Adrenal gland (tissue), 9 donors: ENCODE measurements at regions not wholly inside any gene's neighbourhood (a gene's known extent, or its start where the extent isn't known, plus 50 kb on each side); places are given as distances from the start of the nearest gene placed in this dataset.
A peak's percentile ranks its signal among the peaks of the same experiment; 100 is the strongest.

Source experiments
- DNase-seq, 7 donors: peaks; one replicate each; pipeline ENCODE4 v3.0.0-alpha.2; 2019 to 2020
- H3K27ac ChIP-seq, 5 donors: fragments of 200-600 bp; sonication (generic) in 4 of 5; 1 replicate in 3 of 5; 2 replicates in 2 of 5; pipeline versions ENCODE4 v1.5.1 to v1.8.0; 2016 to 2020; ENCODE audit warnings: mild to moderate bottlenecking in 1 of 5
- H3K27me3 ChIP-seq: fragments of 200-600 bp; 2 replicates; pipeline ENCODE4 v1.8.0; 2021
- H3K36me3 ChIP-seq, 2 donors: fragments of 200-600 bp; replicated peaks in 1 of 2; 1 replicate in 1 of 2; 2 replicates in 1 of 2; pipeline versions ENCODE4 v1.5.1 to v1.8.0; 2018 to 2022
- H3K4me1 ChIP-seq, 2 donors: fragments of 200-600 bp; replicated peaks in 1 of 2; 1 replicate in 1 of 2; 2 replicates in 1 of 2; pipeline versions ENCODE4 v1.5.1 to v1.8.0; 2018 to 2021
- H3K4me3 ChIP-seq, 4 donors: fragments of 200-600 bp; sonication (generic) in 3 of 4; one replicate each; pipeline ENCODE4 v1.5.1; 2016 to 2018
- H3K9me3 ChIP-seq, 3 donors: fragments of 200-600 bp; sonication (generic) in 1 of 3; replicated peaks in 1 of 3; 1 replicate in 2 of 3; 2 replicates in 1 of 3; pipeline versions ENCODE4 v1.5.1 to v1.8.0; 2016 to 2021
- CTCF ChIP-seq, 6 experiments: fragments of 450-650 bp in 4 of 6; fragments of 200-600 bp in 2 of 6; sonication (generic) in 1 of 6; IDR thresholded peaks; 1 replicate in 5 of 6; 2 replicates in 1 of 6; pipeline versions ENCODE4 v1.5.1 to v1.8.0; 2016 to 2021; ENCODE audit warnings: antibody characterized with exemption in 6 of 6, mild to moderate bottlenecking in 2 of 6, moderate library complexity in 1 of 6
- POLR2A ChIP-seq, 2 donors: fragments of 450-650 bp; IDR thresholded peaks; one replicate each; pipeline ENCODE4 v1.6.1; 2017; ENCODE audit warnings: antibody characterized with exemption in 2 of 2, mild to moderate bottlenecking in 2 of 2, moderate library complexity in 1 of 2
- WGBS, 4 donors: extraction: QIAGEN DNeasy Blood & Tissue Kit in 2 of 4; methylation state at CpG; one replicate each; pipeline versions ENCODE4 v1.1.5 to v1.1.7; 2013 to 2017; 5-methylcytosine and 5-hydroxymethylcytosine counted together
- intact Hi-C, 2 donors: fragments of 100-400 bp; cut with DNase I; formaldehyde crosslinking; loops; one replicate each; pipeline versions ENCODE4 v1.14.1 to v1.15.0; 2022 to 2023
- donor health status: healthy with polysubstance abuse.
- donor health status: Bipolar disorder and iron deficiency.
- donor health status: DM: yes; HTN: yes; CAD: no.
- donor health status: DM: no; HTN: no; CAD: no.
- donor health status: DM: no; HTN: no; CAD: no.

- TF ChIP-seq CTCF (IDR thresholded peaks at IDR 0.05): no peak
- TF ChIP-seq POLR2A (IDR thresholded peaks at IDR 0.05): no peak
- Histone ChIP-seq H3K9me3 (no peaks in the 10 kb centered on the region), H3K4me1 (no peaks in the 10 kb centered on the region), H3K36me3 (no peaks in the 10 kb centered on the region), H3K27ac (no peak overlapping the region), H3K27me3 (no peaks in the 10 kb centered on the region), H3K4me3 (no peak overlapping the region)
- intact Hi-C loops: no loop called here
- 78 to 88% (median 84%) methylated on average over 8 of the region's 8 CpGs for WGBS, 4 donors
- peak in 1 of 7 donors; percentile 30 for DNase-seq
Observed at GRCh38 chr6:154920495-154921200, 74.5 kb upstream of the TIAM2 start.

GRCh38 chr6:154921482-154921881, 73.6 kb upstream of the TIAM2 start:
- H3K27me3 ChIP-seq: no peaks in the 10 kb centered on the region
- H3K4me1 ChIP-seq: no peaks in the 10 kb centered on the region
- no peak overlapping the region for H3K4me3 ChIP-seq
- H3K9me3 ChIP-seq: no peaks in the 10 kb centered on the region
- TF ChIP-seq POLR2A (IDR thresholded peaks at IDR 0.05) (no peak), CTCF (IDR thresholded peaks at IDR 0.05) (no peak)
- 62 to 74% (median 67%) methylated on average over 4 of the region's 4 CpGs for WGBS, 4 donors
- no peaks in the 10 kb centered on the region for H3K36me3 ChIP-seq
- no peak overlapping the region for H3K27ac ChIP-seq
- intact Hi-C loops: no loop called here
- peak in 1 of 7 donors; percentile 39 for DNase-seq

DNA sequence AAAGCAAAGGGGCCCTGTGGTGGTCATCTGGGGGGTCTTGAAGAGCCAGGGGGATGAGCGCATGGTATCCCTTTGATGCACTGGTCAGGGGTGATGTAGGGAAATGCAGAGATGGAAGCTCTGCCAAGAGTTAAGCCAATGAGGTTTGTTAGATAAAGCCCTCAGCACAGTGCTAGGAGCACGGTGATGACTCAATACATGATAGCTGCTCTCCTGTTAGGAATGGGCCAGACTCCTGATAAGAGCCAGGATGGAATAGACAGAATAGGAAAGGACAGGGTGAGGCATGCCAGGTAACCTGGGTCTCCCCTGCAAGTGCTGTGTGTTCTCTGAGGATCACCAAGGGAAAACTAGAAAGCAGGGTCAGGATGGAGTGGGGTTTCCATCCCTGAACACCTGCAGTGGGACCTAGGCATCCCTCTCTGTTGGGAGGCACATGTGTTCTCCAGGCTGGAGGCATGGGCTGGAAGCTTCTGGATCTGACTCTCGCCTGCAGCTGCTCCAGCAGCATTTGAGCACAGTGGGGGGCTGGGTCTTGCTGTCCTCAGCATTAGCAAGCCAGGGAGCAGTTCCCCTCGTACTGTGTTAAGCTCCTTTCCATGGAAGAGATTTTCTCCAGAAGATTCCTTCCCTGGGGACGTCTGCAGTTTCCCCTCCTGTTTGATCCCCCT, 71.8 kb upstream of the TIAM2 start:
- intact Hi-C loops: no loop called here
- no peaks in the 10 kb centered on the region for H3K36me3 ChIP-seq
- H3K4me1 ChIP-seq: no peaks in the 10 kb centered on the region
- no peaks in the 10 kb centered on the region for H3K9me3 ChIP-seq
- TF ChIP-seq CTCF (IDR thresholded peaks at IDR 0.05) (no peak), POLR2A (IDR thresholded peaks at IDR 0.05) (no peak)
- WGBS, 4 donors: 71 to 77% (median 75%) methylated on average over 5 of the region's 5 CpGs
- H3K4me3 ChIP-seq: no peak overlapping the region
- H3K27me3 ChIP-seq: no peaks in the 10 kb centered on the region
- no peak overlapping the region for H3K27ac ChIP-seq
- DNase-seq: peak in 1 of 7 donors; percentile 40

GRCh38 chr6:154925130-154925529, 70.0 kb upstream of the TIAM2 start:
- 88 to 95% (median 91%) methylated on average over 8 of the region's 8 CpGs for WGBS, 4 donors
- peak in 1 of 7 donors; percentile 42 for DNase-seq
- TF ChIP-seq POLR2A (IDR thresholded peaks at IDR 0.05): no peak
- no peak for TF ChIP-seq CTCF (IDR thresholded peaks at IDR 0.05)
- H3K4me3 ChIP-seq: no peak overlapping the region
- no peaks in the 10 kb centered on the region for H3K9me3 ChIP-seq
- H3K4me1 ChIP-seq: no peaks in the 10 kb centered on the region
- no peak overlapping the region for H3K27ac ChIP-seq
- no peaks in the 10 kb centered on the region for H3K36me3 ChIP-seq
- H3K27me3 ChIP-seq: no peaks in the 10 kb centered on the region
- intact Hi-C loops: loop anchor here in 1 of 2 donors (5.0 kb wide), 1 partner anchor 247 kb away; no protein-coding TSS in a partner anchor
